Ishikawa (cell line): ENCODE measurements at regions not wholly inside any gene's neighbourhood (a gene's known extent, or its start where the extent isn't known, plus 50 kb on each side); places are given as distances from the start of the nearest gene placed in this dataset.

Experiments
- EP300 ChIP-seq: IDR thresholded peaks from 2 replicates; pipeline ENCODE4 v1.6.1; 2012; ENCODE audit warnings: borderline replicate concordance
- RAD21 ChIP-seq: IDR thresholded peaks from 2 replicates; pipeline ENCODE4 v1.6.1; 2012; ENCODE audit warnings: low read depth
- REST ChIP-seq: IDR thresholded peaks from 2 replicates; pipeline ENCODE4 v1.6.1; 2012; ENCODE audit warnings: low read depth, mild to moderate bottlenecking
- TCF12 ChIP-seq: IDR thresholded peaks from 2 replicates; pipeline ENCODE4 v1.6.1; 2012; ENCODE audit warnings: low read depth

GRCh38 chr12:33639975-33640374 is 200.4 kb upstream of the SYT10 start:
- TF ChIP-seq RAD21 (no peak), TCF12 (no peak), REST (no peak), EP300 (no peak)
